GM21723 (cell line): ENCODE measurements at regions not wholly inside any gene's neighbourhood (a gene's known extent, or its start where the extent isn't known, plus 50 kb on each side); places are given as distances from the start of the nearest gene placed in this dataset.

Experiments
- ATAC-seq: cut with Tn5 transposase; IDR thresholded peaks from one replicate; pipeline ENCODE4 v1.9.1; 2021; ENCODE audit warnings: mild to moderate bottlenecking, moderate library complexity; ENCODE audit not compliant: unreplicated experiment

DNA sequence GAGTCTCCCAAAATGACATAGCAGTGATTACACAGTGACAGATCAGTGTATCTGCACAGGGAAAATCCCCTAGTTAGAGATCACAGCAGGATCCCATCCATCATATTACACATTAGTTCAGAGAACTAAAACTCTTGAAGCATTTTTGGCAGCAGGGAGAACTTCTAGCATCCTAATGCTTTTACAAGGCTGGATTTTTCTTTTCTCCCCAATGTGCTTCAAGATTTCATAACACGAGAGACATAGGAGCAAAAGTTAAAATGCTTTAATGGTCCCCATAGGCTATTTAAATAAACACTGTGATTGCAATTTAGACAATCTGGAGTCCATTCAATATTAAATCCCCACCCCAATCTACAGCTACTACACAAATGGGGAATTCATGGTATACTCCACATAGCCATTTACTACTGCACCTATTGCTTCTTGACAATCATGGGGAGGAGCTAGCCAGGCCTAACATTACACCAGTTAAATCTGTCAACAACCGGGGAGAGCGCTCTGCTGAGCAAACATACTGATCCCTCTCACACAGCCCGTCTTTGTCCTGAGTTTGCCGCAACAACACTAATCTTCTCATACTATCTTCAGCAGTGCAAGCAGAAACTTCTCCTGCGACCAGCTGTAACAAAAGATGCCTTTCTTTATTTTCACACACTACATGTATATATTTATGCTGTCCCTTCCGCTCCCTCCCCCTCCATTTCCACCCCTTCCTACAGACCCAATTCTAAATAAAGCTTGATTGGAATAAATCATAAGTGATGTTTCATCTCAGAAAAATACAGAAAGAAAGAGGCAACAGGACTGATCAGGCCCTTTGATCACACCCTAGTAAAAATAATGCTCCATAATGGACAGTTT lies 120.3 kb upstream of the SOX5 start:
- no peak for ATAC-seq

DNA sequence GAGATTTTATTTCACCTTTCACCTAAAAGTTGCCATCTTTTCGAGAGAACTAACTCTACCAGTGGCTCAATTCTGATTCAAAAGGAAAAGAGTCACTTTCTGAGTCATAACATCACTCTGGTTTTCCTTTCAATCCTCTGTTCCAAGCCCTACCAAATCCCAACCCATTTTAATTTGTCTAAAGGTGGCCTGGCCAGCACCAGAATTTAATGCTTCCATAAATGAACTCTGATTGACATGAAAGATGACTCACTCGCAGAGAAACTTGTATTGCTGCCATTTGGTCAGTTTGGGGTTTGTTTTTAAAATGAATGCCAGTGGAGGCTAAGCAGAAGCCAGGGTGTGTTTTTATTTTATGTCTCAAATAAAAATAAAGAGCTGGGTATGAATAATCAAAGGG lies 117.4 kb upstream of the SOX5 start:
- ATAC-seq, result no peak

DNA sequence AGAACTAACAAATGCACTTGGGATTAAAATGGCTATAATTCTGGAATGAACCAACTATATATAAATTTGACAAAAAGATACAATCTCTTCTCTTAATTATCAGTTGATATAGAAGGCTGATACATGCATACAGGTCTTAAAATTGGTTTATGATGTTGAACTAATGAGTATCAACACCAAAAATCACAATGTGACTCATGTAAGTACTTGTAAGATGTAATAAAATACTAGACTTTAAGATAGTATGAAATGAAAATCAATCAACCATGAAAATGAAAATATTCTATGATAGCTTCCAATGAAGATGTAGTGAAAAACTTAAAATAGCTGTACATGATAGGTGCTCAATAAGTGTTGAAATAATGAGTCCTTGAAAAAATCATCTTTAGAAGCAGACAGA lies 116.6 kb upstream of the SOX5 start:
- no peak for ATAC-seq

DNA sequence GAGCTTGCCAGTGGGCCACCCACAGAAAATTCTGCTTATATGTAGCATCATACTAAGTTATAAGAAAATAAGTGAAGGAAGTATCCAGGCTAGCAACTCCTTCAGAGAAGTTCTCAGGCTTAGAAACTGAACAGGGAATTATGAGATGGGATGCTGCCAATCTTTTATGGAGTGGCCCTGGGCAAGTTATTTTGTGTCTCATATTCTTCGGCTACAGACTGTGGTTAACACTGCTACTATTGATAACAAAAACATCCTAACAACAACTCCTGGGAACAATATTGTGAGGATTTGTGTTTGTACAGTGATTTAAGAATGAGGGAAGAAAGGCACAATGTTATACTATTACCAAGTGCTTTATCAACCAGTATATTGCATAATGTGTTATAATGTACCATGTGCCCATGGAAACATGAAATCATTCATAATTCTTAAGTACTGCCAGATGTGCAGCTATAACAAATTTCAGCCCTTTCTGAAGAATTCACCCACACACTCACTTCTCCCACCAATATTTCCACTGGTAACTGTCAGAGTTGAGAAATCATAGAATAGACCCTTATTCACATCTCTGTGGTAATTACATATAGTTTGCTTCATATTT lies 113.3 kb upstream of the SOX5 start:
- no peak for ATAC-seq

DNA sequence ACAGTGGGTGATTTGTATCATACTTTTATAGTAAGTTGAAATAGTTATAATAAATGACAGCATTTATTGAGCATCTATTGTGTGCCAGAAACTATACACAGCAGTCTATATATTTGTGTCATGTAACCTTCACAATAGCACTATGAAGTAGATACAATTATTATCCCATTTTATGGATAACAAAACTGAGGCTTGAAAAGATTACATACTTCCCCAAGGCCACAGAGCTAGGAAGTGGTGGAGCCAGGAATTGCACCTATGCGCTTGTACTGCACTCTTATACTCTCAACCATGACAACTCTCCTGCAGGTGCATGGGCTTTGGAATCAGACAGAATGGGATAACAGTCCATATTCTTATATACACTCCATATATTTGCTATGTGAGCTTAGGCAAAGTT lies 110.6 kb upstream of the SOX5 start:
- no peak for ATAC-seq

DNA sequence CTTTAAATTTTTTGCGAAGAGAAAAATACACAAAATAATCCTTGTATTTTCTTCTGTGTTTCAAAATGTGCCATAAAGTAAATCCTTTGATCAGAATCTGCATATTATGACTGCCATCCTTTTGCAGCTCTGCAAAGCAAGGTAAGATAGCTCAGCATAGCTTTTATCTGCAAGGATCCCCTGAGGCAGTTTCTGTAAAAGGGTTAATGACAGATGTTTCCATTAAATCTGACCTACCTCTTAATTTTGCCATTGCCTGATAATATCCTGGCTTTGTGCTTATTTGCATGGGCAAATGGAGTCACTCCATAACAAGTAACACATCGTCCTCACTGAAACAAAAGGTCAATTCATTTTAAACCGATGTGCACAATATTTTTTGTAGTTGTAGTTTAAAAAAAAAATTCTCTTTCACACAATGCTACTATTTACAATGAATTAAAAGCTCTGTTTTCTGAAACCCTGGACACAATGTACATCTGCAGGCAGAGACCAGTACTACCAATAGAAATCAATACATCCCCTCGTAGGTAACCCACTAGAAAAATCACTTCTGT lies 108.5 kb upstream of the SOX5 start:
- ATAC-seq, result no peak

DNA sequence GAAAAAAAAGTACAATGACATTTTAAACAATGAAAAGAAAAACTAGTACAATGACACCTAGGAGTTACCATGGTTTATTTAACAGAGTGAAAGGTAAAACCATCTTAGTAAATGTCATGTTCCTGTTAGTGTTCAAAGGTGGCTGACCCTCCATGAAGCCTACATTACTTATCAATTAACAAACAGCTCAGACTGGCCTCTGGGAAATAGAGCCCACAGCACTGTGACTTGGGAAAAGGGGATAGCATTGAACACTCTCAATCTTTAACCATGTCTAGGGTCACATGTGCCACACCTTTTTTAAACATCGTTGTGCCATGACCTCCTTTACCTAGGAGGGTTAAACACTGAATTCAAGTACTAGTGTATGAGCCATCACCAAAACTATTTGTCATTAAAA lies 106.3 kb upstream of the SOX5 start:
- no peak for ATAC-seq

DNA sequence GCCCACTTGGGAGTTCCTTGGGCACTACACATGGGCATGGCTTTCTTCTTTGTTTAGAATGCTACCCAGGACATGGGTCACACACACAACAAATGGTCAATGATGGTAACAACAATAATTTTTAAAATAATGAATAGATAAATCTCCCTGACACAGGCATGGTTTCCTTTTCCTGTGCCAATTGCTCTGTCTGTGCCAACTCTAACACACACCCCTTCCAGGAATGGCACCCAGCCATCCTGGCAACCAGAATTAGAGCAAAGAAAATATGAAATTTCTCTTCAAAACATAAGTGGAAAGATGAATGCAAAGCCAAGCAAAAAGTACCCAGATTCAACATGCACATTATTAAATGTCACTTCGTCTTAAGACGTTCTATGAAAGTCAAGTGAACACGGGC lies 104.9 kb upstream of the SOX5 start:
- ATAC-seq, result no peak

DNA sequence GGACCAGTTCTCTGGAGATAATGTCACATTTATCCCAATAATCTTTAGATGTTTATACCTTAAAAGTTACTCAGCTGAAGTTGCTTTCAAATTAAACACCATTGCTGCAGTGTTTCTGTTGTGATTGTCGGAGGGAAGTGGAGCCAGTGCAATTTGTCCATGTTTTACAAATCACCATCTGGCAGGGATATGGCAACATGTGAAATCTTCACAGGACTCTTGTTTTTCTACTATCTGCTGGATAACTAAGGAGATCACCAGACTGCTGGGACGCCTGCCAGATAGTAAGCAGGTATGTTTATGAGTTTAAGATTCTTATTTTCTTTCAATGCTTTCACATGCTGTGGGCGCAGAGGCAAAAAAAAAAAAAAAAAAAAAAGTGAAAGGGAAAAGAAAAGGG lies 100.3 kb upstream of the SOX5 start:
- ATAC-seq, result no peak

DNA sequence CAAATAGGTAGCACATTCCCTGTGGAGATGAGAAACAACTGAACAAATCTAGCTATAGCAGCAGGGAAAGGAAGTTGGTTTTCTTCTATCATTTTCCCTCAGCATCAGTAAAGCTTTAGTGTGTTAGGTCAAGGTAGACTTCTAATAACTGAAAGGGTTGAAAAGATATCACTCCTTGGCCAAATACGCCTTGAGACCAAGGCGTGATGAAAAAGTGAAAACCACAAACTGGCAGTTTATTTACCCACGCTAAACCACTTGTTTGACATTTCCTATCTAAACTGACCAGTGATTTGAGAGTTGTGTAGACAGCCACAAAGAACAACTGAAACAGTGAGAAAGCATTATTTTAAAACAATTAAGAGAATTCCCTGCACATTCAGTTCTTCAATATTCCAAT lies 99.6 kb upstream of the SOX5 start:
- no peak for ATAC-seq

DNA sequence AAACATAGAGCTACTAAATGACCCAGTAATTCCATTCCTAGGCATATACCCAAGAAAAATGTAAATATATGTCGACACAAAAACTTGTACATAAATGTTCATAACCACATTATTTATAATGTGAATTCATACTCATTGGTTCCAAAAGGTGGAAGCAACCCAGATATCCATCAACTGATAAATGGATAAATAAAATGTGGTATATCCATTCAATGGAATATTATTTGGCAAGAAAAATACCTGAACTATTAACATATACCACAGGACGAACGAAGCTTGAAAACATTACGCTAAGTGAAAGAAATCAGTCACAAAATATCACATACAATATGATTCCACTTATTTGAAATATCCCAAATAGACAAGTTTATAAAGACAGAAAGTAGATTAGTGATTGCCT lies 99.0 kb upstream of the SOX5 start:
- no peak for ATAC-seq

DNA sequence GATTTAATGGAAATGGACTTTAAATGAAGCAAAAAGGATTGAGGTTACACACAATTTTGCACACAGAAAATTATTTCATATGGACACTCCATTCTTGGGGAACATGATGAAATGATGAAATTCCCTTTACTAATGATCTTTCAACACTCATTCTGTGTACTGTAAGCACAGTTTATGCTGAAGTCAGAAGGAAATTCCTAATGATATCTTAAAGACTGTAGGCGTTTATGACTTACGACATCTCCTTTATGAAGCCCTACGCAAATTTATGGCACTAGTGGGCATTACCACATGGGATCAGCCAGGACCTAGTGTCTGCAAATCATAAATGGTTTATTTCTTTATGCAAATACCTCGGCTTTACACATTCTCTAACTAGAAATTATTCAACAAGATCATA lies 97.9 kb upstream of the SOX5 start:
- ATAC-seq, result no peak

DNA sequence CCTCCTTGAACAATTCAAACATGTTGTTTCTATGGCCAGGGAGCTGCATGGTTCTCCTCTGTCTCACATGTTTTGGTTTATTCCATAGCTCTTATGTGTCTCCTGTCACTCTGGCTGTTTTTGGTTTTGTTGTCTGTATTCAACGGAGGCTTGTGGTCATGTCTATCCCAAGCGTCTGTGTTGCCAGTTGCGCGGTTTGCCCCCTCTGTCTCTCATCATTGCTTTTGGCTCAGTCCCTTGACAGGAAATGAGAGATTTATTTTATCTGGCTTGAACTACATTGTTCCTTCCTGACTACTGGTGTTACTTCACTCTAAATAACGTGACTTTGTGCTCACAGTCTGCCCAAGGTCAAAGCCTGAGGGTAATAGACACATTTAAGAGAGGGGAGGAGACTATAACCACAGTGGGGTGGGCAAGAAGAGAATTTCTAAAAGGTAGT lies 96.4 kb upstream of the SOX5 start:
- ATAC-seq, result no peak

DNA sequence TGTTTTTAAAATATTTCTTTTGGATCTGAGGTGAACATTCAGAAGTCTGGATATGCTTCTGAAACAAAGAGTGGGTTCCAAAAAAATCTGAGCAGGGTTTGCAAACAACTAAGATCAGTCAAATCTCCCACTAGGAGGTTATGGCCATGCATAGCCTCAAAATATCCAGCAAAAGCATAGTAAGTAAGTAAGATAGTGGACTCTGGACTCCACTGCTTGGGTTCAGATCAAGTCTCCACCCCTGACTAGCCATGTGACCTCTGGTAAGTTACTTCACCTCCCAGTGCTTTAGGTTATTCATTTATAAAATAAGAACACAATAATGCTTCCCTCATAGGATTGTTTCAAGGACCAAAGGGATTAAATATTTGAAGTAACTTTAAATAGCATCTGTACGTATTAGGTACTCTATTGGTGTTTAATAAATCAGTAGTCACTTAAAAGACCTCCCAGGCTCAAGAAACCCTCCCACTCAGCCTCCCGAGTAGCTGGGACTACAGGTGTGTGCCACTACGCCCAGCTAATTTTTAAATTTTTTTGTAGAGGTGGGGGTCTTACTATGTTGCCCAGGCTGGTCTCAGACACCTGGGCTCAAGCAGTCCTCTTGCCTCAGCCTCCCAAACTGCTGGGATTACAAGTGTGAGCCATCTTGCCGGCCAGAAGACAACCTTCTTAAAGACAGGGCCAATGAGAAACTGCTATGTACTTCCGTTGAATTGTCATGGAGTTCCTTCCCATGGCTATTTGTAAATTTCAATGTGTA lies 95.7 kb upstream of the SOX5 start:
- no peak for ATAC-seq

DNA sequence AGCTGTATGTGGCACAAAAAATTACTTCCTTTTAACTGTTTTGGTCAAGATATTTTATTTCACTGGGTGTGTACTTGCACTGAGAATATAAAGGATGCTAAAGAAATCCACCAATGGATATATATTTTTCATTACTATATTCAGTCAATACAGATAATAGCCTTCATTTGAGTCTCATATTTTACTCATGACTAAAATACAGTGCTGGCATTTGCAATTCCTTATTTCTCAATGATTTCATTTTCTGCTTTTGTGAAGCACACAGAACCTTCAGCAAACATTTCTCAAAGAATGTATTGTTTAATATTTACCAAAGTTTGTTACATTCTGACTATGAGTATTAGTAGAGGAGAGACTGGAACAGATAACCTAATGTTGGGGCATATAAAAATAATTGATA lies 93.2 kb upstream of the SOX5 start:
- ATAC-seq, result no peak

DNA sequence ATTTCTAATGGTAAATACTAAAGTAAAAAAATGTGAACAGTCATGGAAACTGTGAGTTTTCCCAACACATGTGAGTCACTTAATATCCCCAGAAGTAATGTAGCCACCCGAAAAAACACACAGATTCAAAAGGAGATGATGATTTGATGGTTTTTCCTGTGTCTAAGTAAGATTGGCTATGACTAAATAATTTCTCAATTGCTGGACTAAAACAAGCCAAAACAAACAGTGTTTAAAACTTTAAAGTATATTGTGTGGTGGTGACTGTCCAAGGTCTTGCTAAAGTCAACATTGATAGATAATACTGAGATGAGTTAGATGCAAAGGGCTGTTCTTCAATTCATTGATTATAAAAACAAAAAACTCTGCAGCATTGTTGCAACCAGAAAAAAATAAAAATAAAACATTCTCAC lies 89.6 kb upstream of the SOX5 start:
- no peak for ATAC-seq

DNA sequence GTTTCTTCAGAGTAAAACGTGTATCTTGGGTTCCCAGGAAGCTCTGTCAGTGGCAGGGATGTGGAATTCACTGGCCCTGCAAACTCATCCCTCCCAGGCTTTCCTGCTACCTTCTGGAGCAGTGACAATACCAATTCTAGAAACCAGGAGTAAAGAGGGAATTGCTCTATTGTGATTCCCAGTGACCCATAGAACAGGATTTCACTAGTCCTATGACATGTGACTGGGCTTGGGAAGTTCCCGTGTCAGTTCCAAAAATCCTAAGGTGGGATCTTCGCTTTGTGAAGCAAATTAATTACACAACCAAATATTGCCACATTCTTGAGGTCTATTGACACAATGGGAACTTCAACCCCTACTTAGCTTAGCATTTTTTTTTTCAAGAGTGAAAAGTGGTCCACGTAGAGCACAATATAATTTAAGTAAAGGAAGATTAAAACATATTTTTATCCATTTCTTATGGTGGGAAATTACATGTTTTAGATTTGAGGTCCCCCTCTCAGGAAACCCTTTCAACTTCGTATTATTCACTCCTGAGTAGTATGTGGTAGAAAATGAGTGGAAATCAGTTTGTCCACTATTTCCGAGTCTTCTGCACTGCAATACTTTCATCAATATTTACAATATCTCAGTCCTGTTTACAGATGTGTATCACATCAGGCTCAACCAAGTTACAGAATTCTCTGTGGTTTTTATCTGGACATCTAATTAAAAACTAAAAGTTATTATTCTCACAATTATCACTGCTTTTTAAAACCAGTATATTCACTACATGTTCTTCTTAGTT lies 88.9 kb upstream of the SOX5 start:
- ATAC-seq, result no peak

DNA sequence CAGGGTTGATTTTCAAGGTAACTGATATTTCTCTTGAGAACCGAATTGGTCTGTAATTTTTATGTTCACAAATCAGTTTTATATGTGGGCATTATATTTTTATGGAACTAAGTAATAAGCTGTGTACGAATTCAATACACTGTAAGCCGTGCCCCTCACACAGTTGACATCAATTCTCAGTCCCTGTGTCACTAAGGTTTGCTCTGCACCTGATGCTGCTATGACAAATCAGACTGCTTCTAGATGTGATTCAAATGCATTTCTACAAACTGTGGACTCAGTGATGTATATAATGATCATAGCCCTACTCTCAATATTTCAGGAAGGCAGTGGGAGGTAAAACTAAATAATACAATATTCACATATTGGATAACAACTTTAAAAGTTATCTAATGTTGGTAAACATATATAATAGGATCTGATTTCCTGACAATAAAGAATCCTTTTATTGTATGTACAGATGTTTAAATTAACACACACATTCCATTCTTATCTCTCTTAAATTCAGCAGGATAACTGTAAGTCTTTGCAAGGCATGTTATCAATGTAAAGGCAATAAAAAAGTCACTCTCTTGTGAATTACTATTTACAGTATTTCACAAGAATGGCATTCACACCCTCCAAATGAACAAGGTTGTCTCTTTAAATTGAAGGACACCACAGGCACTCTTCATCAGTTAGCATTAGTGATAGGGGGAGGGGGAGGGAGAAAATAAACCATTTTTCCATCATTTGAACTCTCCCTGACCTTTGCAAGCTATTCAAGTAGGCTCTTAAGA lies 87.2 kb upstream of the SOX5 start:
- ATAC-seq, result no peak

DNA sequence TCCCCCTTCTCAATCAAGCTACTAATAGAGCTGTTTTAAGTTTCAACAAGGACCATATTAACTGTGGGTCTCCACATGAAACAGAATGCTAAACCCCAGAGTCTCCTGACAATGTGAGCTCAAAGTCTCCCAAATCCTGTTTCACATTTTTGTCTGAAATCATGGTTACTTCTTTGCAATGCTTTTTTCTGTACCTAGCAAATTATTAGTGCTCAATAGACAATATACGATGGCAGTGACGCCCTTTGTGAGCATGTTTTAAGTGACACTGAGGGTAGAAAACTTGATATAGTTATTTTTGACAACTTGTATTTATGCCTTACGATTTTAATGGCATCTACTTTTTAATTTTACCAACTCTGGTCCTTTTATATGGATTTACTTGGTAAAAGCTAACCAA lies 85.4 kb upstream of the SOX5 start:
- ATAC-seq, result no peak

DNA sequence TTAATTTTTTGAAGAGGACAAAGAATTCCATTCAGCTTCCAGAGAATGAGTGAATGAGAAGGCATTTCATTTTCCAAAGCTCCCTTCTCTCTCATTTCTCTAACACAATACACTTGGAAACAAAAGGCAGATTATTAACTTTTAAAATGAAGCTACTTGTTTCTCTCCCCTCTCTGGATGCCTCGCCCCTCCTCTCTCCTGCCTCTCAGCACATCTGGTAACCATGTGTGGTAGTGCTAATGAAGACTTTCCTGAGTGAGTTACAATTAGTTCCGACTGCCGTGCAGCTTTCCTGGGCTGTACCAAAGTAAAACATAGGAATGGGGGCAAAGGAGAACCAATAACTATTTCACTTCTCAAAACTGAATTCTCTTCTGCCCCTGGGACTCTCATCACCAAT lies 84.7 kb upstream of the SOX5 start:
- no peak for ATAC-seq
